Natural killer cell (primary cell): ENCODE measurements at regions not wholly inside any gene's neighbourhood (a gene's known extent, or its start where the extent isn't known, plus 50 kb on each side); places are given as distances from the start of the nearest gene placed in this dataset.

ENCODE experiments used
- ATAC-seq, 3 donors: fragments of 150-1000 bp in 2 of 3; fragments of 200-7000 bp in 1 of 3; cut with Tn5 transposase; 1 replicate in 1 of 3; 2 replicates in 2 of 3; pipeline ENCODE4 v1.10.0; 2021; ENCODE audit warnings: mild to moderate bottlenecking in 2 of 3, moderate library complexity in 2 of 3
- DNase-seq, 2 donors: peaks; one replicate each; pipeline versions ENCODE4 v3.0.0 to v3.0.0-alpha.2; 2013 to 2021; ENCODE audit warnings: mixed read lengths in 1 of 2
- H3K27ac ChIP-seq: one replicate; pipeline ENCODE4 v1.5.1; 2013; ENCODE audit warnings: mild to moderate bottlenecking, low read length
- H3K27me3 ChIP-seq: one replicate; pipeline ENCODE4 v1.6.1; 2013; ENCODE audit warnings: low read length; ENCODE audit not compliant: control insufficient read depth, insufficient read depth
- H3K36me3 ChIP-seq: one replicate; pipeline ENCODE4 v1.6.1; 2013; ENCODE audit warnings: low read length; ENCODE audit not compliant: control insufficient read depth, insufficient read depth
- H3K4me1 ChIP-seq: one replicate; pipeline ENCODE4 v1.6.1; 2013; ENCODE audit warnings: low read length; ENCODE audit not compliant: control insufficient read depth, insufficient read depth
- H3K4me3 ChIP-seq: one replicate; pipeline ENCODE4 v1.5.1; 2013; ENCODE audit warnings: low read length
- H3K9me3 ChIP-seq: one replicate; pipeline ENCODE4 v1.6.1; 2013; ENCODE audit warnings: low read length; ENCODE audit not compliant: control insufficient read depth, insufficient read depth
- H3K27ac Mint-ChIP-seq, 2 donors: one replicate each; pipeline ENCODE4 v1.8.0; 2022; ENCODE audit warnings: mild to moderate bottlenecking in 2 of 2, mixed read lengths in 2 of 2, moderate library complexity in 1 of 2
- H3K27me3 Mint-ChIP-seq, 2 donors: one replicate each; pipeline ENCODE4 v1.8.0; 2022; ENCODE audit warnings: low read depth in 2 of 2, mixed read lengths in 2 of 2
- H3K36me3 Mint-ChIP-seq: one replicate; pipeline ENCODE4 v1.8.0; 2022; ENCODE audit warnings: mixed read lengths
- H3K4me1 Mint-ChIP-seq, 2 donors: one replicate each; pipeline ENCODE4 v1.8.0; 2022; ENCODE audit warnings: mixed read lengths in 2 of 2
- H3K4me3 Mint-ChIP-seq: one replicate; pipeline ENCODE4 v1.8.0; 2022; ENCODE audit warnings: mild to moderate bottlenecking, moderate library complexity, mixed read lengths
- H3K9me3 Mint-ChIP-seq, 2 donors: one replicate each; pipeline ENCODE4 v1.8.0; 2022; ENCODE audit warnings: mixed read lengths in 2 of 2
- CTCF ChIP-seq: fragments of 200-600 bp; IDR thresholded peaks from one replicate; pipeline ENCODE4 v1.8.0; 2022; ENCODE audit warnings: antibody characterized with exemption
- WGBS: methylation state at CpG from one replicate; pipeline ENCODE4 v1.1.7; 2013; ENCODE audit warnings: missing lambda C conversion rate; ENCODE audit not compliant: insufficient coverage; 5-methylcytosine and 5-hydroxymethylcytosine counted together
- intact Hi-C: fragments of 100-400 bp; cut with micrococcal nuclease; formaldehyde crosslinking; loops from one replicate; pipeline ENCODE4 v1.14.2; 2022

- Histone ChIP-seq H3K36me3 (no peaks in the 10 kb centered on the region), H3K4me1 (no peaks in the 10 kb centered on the region), H3K4me3 (no peak overlapping the region), H3K9me3 (no peaks in the 10 kb centered on the region), H3K27me3 (no peaks in the 10 kb centered on the region), H3K27ac (no peak overlapping the region)
- no peak overlapping the region for H3K4me3 Mint-ChIP-seq
- H3K27ac Mint-ChIP-seq, result no peak overlapping the region
- H3K4me1 Mint-ChIP-seq, result no peaks in the 10 kb centered on the region
- TF ChIP-seq CTCF, result no peak
- ATAC-seq (no peak), DNase-seq (no peak)
- intact Hi-C loops, result no loop called here
- H3K9me3 Mint-ChIP-seq, result no peaks in the 10 kb centered on the region
- WGBS, result 91% methylated on average over 8 of the region's 8 CpGs
- peaks cover 4 to 10% of the 10 kb centered on the region in 2 donors for H3K27me3 Mint-ChIP-seq
- H3K36me3 Mint-ChIP-seq, result no peaks in the 10 kb centered on the region
These were observed 66.7 kb upstream of the ARHGEF7 start for GRCh38 chr13:111048387-111048786.

DNA sequence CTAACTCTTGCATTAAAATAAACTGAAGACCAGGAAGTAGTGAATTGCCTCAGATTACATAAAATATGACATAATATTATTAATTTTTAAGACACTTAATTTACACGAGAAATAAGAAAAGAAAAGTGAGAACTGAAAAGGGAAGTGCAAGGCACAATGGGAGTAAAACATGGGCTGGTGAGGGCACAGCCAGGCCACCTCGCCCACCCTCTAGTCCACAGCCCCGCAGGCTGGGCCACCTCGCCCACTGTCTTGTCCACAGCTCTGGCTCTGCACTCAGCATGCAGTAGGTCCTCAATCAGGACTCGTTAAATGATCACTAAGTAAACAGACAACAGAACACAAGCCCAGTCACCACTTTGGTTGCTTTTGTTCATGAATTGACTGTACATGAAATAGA is 67.8 kb upstream of the ARHGEF7 start:
- ATAC-seq, result no peak
- no peaks in the 10 kb centered on the region for H3K27me3 ChIP-seq
- Mint-ChIP-seq H3K4me3 (no peak overlapping the region), H3K27ac (no peak overlapping the region), H3K27me3 (peaks cover 4 to 9% of the 10 kb centered on the region in 2 donors), H3K9me3 (no peaks in the 10 kb centered on the region), H3K36me3 (no peaks in the 10 kb centered on the region), H3K4me1 (no peaks in the 10 kb centered on the region)
- no peak overlapping the region for H3K4me3 ChIP-seq
- no peaks in the 10 kb centered on the region for H3K4me1 ChIP-seq
- no peak for DNase-seq
- WGBS, result 69% methylated on average over 5 of the region's 5 CpGs
- H3K36me3 ChIP-seq, result no peaks in the 10 kb centered on the region
- intact Hi-C loops, result no loop called here
- no peaks in the 10 kb centered on the region for H3K9me3 ChIP-seq
- no peak for TF ChIP-seq CTCF
- no peak overlapping the region for H3K27ac ChIP-seq

- Mint-ChIP-seq H3K4me1 (no peaks in the 10 kb centered on the region), H3K36me3 (no peaks in the 10 kb centered on the region), H3K9me3 (no peaks in the 10 kb centered on the region), H3K4me3 (no peak overlapping the region), H3K27ac (no peak overlapping the region), H3K27me3 (peaks cover 10 to 14% of the 10 kb centered on the region in 2 donors)
- ATAC-seq, result no peak
- 89% methylated on average over 7 of the region's 9 CpGs for WGBS
- Histone ChIP-seq H3K9me3 (no peaks in the 10 kb centered on the region), H3K36me3 (no peaks in the 10 kb centered on the region), H3K4me1 (no peaks in the 10 kb centered on the region), H3K27ac (no peak overlapping the region), H3K4me3 (no peak overlapping the region), H3K27me3 (no peaks in the 10 kb centered on the region)
- TF ChIP-seq CTCF, result no peak
- intact Hi-C loops, result no loop called here
- DNase-seq, result no peak
These were observed 68.4 kb upstream of the ARHGEF7 start for GRCh38 chr13:111046590-111047141.

DNA sequence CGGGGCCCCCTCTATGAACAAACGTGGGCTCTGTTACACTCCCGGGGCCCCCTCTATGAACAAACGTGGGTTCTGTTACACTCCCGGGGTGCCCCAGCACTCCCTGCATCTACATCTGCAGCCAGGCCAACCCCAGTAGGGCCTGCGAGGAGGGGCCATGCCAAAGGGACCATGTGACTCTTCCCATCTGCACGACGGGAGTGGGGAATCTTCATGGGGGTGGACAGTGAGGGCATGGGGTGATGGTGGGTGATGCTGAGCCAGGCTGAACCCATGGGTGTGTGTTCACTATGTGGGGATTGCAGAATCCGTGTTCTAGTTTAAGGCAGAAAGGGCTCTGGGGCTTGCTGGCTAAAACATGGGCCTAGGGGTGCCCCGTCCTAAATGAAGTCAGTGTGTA is 69.9 kb upstream of the ARHGEF7 start:
- Histone ChIP-seq H3K36me3 (no peaks in the 10 kb centered on the region), H3K4me1 (no peaks in the 10 kb centered on the region), H3K27ac (no peak overlapping the region), H3K9me3 (no peaks in the 10 kb centered on the region), H3K27me3 (no peaks in the 10 kb centered on the region), H3K4me3 (no peak overlapping the region)
- no peak for TF ChIP-seq CTCF
- DNase-seq (no peak), ATAC-seq (no peak)
- Mint-ChIP-seq H3K27me3 (peaks cover 8 to 10% of the 10 kb centered on the region in 2 donors), H3K4me1 (no peaks in the 10 kb centered on the region), H3K9me3 (no peaks in the 10 kb centered on the region), H3K36me3 (no peaks in the 10 kb centered on the region), H3K27ac (no peak overlapping the region), H3K4me3 (no peak overlapping the region)
- 90% methylated on average over 10 of the region's 10 CpGs for WGBS
- intact Hi-C loops, result no loop called here
